ENCODE measurements at regions not wholly inside any gene's neighbourhood (a gene's known extent, or its start where the extent isn't known, plus 50 kb on each side); places are given as distances from the start of the nearest gene placed in this dataset.

DNA sequence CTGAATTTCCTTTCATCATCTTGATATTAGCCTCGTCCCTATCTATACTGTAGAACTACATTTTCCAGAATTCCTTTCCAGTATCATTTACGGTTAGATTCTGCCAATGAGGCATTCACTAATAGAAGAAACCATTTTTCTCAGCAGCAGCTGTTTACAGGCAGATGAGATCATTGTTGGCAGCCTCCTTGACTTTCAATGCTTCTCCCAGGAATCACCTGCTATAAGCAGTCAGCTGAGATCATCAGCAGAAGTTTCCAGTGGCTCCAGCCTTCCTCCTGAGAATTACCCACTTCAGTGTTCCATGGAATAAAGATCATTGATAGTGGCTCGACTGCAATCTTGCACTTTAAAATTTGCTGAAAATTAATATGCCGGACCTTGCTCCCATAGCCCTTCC, 157.3 kb upstream of the TET2 start (continued):
- TF ChIP-seq ZNF335 (tag by site-specific recombination; conservative IDR thresholded peaks at IDR 0.05) (0 out of 2 replicates have a peak, but pooled peaks have one; percentile 21), ZNF548 (tag by site-specific recombination; IDR thresholded peaks at IDR 0.05) (no peak), BCL11B (tag by site-specific recombination; IDR thresholded peaks at IDR 0.05; ENCODE audit: low read depth) (no peak)

GRCh38 chr4:105002278-105002677, 144.4 kb upstream of the TET2 start:
- POLR2A ChIA-PET = no interaction called here
- CTCF ChIA-PET = no interaction called here
- TF ChIP-seq ZNF133 (tag by site-specific recombination; IDR thresholded peaks at IDR 0.05) (no peak), ZNF596 (tag by site-specific recombination; IDR thresholded peaks at IDR 0.05) (no peak), ZNF521 (tag by site-specific recombination; IDR thresholded peaks at IDR 0.05) (no peak)

DNA sequence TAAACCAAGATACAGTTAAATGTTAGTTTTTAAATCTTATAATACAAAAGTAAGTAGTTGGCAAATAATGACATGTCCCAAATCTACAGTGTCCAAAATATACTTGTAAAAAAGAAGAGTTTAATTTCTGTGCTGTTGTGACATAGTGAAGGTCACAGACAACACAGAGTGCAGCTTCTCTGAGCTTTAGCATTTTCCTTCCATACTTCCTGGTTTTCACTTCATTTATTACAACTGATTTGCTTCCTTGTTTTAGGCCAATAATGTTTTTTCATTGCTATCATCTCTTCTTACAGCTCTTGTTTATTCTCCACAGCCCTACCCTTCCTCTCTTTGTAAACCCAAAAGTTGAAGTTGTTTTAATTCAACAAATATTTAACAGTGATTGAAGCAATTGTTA, 132.4 kb upstream of the TET2 start:
- ChIA-PET CTCF (no interaction called here), POLR2A (no interaction called here)
- no peaks in the 10 kb centered on the region for H3K9me3 ChIP-seq (ENCODE audit: control insufficient read depth, insufficient read depth, low read depth, low read length)
- H3K36me3 ChIP-seq (ENCODE audit: control insufficient read depth in 2 of 2, insufficient read depth in 1 of 2, low read length in 2 of 2) = no peaks in the 10 kb centered on the region
- TF ChIP-seq RBAK (tag by site-specific recombination; IDR thresholded peaks at IDR 0.05) (no peak), ZNF214 (tag by site-specific recombination; IDR thresholded peaks at IDR 0.05; ENCODE audit: borderline replicate concordance) (no peak), ZNF24 (tag by site-specific recombination; IDR thresholded peaks at IDR 0.05) (no peak), ZNF600 (tag by site-specific recombination; IDR thresholded peaks at IDR 0.05) (no peak), ZFHX2 (tag by site-specific recombination; conservative IDR thresholded peaks at IDR 0.05) (no peak), ZNF785 (tag by site-specific recombination; IDR thresholded peaks at IDR 0.05) (no peak), ZNF146 (tag by site-specific recombination; IDR thresholded peaks at IDR 0.05) (no peak), ZBTB17 (tag by site-specific recombination; IDR thresholded peaks at IDR 0.05) (no peak), WT1 (tag by site-specific recombination; IDR thresholded peaks at IDR 0.05) (no peak), ZNF596 (tag by site-specific recombination; IDR thresholded peaks at IDR 0.05) (no peak), ZNF548 (tag by site-specific recombination; IDR thresholded peaks at IDR 0.05) (no peak), TRIM28 (IDR thresholded peaks at IDR 0.05; ENCODE audit: borderline replicate concordance, low read length) (no peak), ZNF530 (tag by site-specific recombination; IDR thresholded peaks at IDR 0.05; ENCODE audit: low read depth) (no peak)
- no peak overlapping the region for H3K27ac ChIP-seq (ENCODE audit: extremely low read depth, low read depth, low read length)
- H3K4me1 ChIP-seq (ENCODE audit: control insufficient read depth, insufficient read depth, low read length) = no peaks in the 10 kb centered on the region
- H3K4me3 ChIP-seq (ENCODE audit: low read depth, low read length) = no peak overlapping the region

More at GRCh38 chr4:105002278-105002677, 144.4 kb upstream of the TET2 start:
- no peak overlapping the region for H3K4me3 ChIP-seq (ENCODE audit: low read depth, low read length)
- H3K36me3 ChIP-seq (ENCODE audit: control insufficient read depth in 2 of 2, insufficient read depth in 1 of 2, low read length in 2 of 2) = no peaks in the 10 kb centered on the region
- H3K9me3 ChIP-seq (ENCODE audit: control insufficient read depth, insufficient read depth, low read depth, low read length) = no peaks in the 10 kb centered on the region
- H3K4me1 ChIP-seq (ENCODE audit: control insufficient read depth, insufficient read depth, low read length) = no peaks in the 10 kb centered on the region
- H3K27ac ChIP-seq (ENCODE audit: extremely low read depth, low read depth, low read length) = no peak overlapping the region

DNA sequence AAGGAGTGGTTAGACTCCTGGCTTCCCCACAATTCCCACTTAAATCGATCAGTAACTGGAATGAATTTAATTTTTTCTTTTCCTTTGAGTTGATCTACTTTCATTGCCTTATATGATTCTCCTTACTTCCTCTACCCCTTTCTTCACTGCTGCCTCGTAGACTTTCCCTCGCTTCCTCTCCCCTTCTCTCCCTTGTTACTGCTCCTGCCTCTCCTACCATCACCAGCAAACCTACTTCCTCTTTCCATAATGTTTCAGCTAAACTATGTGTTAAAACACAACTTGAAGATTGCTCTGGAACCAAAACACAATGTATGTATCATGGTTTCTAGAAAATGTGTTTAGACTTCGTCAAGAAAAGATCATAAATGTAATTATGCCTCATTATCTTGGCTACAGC, 132.0 kb upstream of the TET2 start:
- Histone ChIP-seq H3K9me3 (ENCODE audit: control insufficient read depth, insufficient read depth, low read depth, low read length) (no peaks in the 10 kb centered on the region), H3K27ac (ENCODE audit: extremely low read depth, low read depth, low read length) (no peak overlapping the region), H3K4me3 (ENCODE audit: low read depth, low read length) (no peak overlapping the region), H3K4me1 (ENCODE audit: control insufficient read depth, insufficient read depth, low read length) (no peaks in the 10 kb centered on the region), H3K36me3 (ENCODE audit: control insufficient read depth in 2 of 2, insufficient read depth in 1 of 2, low read length in 2 of 2) (no peaks in the 10 kb centered on the region)
- ChIA-PET POLR2A (no interaction called here), CTCF (no interaction called here)
- TF ChIP-seq ZNF223 (tag by site-specific recombination; IDR thresholded peaks at IDR 0.05) (no peak), ZNF26 (tag by site-specific recombination; IDR thresholded peaks at IDR 0.05) (no peak), ZNF324 (tag by site-specific recombination; IDR thresholded peaks at IDR 0.05) (no peak), ZNF366 (tag by site-specific recombination; conservative IDR thresholded peaks at IDR 0.05) (no peak), ZNF677 (tag by site-specific recombination; IDR thresholded peaks at IDR 0.05) (no peak), HOXA7 (CRISPR knock-in tag; IDR thresholded peaks at IDR 0.05; ENCODE audit: borderline replicate concordance) (no peak), ZNF16 (tag by site-specific recombination; IDR thresholded peaks at IDR 0.05; ENCODE audit: low read depth) (no peak), ZNF837 (tag by site-specific recombination; IDR thresholded peaks at IDR 0.05) (no peak), ZNF600 (tag by site-specific recombination; IDR thresholded peaks at IDR 0.05) (no peak), ZNF747 (tag by site-specific recombination; IDR thresholded peaks at IDR 0.05) (no peak), ZBTB21 (tag by site-specific recombination; IDR thresholded peaks at IDR 0.05) (no peak), ZNF184 (tag by site-specific recombination; IDR thresholded peaks at IDR 0.05) (no peak), ZNF843 (tag by site-specific recombination; IDR thresholded peaks at IDR 0.05) (no peak), ZNF621 (tag by site-specific recombination; IDR thresholded peaks at IDR 0.05) (no peak), GLI2 (tag by site-specific recombination; IDR thresholded peaks at IDR 0.05; ENCODE audit: borderline replicate concordance, low read depth) (no peak)
- TF ChIP-seq, protein P1, sequence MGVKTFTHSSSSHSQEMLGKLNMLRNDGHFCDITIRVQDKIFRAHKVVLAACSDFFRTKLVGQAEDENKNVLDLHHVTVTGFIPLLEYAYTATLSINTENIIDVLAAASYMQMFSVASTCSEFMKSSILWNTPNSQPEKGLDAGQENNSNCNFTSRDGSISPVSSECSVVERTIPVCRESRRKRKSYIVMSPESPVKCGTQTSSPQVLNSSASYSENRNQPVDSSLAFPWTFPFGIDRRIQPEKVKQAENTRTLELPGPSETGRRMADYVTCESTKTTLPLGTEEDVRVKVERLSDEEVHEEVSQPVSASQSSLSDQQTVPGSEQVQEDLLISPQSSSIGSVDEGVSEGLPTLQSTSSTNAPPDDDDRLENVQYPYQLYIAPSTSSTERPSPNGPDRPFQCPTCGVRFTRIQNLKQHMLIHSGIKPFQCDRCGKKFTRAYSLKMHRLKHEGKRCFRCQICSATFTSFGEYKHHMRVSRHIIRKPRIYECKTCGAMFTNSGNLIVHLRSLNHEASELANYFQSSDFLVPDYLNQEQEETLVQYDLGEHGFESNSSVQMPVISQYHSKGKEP (tag by site-specific recombination; IDR thresholded peaks at IDR 0.05) = no peak

All from HEK293 (cell line).